GM19035 (cell line): ENCODE measurements at regions not wholly inside any gene's neighbourhood (a gene's known extent, or its start where the extent isn't known, plus 50 kb on each side); places are given as distances from the start of the nearest gene placed in this dataset.

Experiments
- ATAC-seq: cut with Tn5 transposase; IDR thresholded peaks from one replicate; pipeline ENCODE4 v1.9.1; 2021; ENCODE audit not compliant: unreplicated experiment

DNA sequence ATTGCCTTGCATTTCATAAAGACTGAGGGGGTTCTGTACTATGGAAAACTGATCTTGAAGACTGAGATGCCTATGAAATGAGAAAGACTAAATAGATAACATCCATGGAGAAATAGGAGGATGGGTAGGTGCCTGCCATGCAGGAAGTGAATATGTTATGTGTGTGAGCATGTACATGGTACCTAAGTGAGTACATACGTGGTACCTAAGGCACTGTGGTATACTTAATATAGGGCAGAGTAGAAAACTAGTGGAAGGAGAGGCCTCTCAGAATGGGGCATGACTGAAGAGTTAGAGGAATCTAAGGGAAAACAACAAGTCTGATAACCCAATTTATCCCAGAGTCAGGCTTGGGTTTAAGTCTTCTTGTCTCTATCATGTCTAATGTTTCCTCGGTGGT lies 161.8 kb upstream of the DCN start:
- no peak for ATAC-seq

DNA sequence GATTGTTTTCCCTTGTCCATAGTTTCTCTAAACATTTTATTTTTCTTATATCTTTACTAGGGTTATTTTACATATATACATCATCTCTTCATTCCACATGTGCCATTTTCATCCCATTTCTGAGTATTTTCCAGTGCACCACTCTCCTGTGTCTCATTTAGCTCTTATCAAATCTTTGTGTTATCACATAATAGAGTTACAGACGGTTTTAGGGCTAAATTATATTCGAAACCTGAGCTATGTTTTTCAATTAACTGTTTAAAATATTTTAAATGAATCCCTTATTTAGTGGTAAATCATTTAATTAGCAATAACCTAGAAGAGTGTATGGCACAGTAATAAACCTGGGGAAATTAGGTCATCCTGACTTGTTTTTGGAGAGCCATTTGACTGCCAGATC lies 160.4 kb upstream of the DCN start:
- no peak for ATAC-seq

DNA sequence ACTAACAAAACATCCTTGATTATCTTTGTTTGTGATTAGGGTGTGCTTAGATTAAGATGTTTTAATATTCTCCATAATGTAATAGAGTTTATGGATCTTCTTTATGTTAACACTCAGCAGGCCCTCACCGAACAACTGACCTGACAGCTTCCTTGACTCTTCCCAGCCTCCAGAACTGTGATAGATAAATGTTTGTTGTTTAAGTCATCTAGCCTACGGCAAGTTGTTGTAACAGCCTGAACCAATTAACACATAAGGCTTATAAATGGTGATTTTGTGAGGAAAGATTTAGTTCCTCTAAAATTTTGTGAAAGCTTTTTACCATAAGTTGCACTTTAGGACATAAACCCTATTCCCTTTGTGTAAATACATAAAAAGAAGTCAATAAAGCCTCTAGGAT lies 156.5 kb upstream of the DCN start:
- ATAC-seq, result no peak

DNA sequence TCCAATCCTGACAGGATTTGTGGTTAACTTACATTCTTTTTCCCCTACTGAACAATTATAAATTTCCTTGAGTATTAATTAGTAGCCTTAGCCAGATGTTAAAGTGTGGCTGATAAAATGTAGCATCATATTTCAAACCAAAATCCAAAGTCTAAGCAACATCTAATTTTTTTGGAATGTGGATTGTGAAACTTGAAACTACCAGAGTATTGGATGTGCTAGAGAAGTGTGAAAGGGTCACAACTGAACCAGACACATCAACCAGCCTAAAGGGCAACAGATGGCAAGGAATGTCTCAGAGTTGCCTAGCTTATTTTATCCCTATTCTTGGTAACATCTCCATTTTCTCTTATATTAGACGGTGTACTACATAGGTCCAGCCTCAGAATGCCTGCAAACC lies 153.1 kb upstream of the DCN start:
- ATAC-seq, result no peak

DNA sequence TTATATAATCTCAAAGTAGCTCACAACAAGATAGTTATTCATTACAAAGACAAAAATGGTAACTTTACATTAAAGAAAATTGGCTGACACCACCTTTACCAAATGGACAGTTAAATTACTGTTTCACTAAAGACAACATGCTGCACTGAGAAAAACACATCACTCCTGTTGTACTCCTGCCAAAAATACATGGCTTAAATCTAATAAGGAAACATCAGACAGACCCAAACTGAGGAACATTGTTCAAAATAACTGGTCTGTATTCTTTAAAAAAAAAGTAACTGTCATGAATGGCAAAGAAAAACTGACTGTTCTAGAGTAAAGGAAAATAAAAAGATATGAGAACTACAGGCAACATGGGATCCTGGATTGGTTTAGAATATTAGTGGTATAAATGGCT lies 151.3 kb upstream of the DCN start:
- ATAC-seq, result no peak

DNA sequence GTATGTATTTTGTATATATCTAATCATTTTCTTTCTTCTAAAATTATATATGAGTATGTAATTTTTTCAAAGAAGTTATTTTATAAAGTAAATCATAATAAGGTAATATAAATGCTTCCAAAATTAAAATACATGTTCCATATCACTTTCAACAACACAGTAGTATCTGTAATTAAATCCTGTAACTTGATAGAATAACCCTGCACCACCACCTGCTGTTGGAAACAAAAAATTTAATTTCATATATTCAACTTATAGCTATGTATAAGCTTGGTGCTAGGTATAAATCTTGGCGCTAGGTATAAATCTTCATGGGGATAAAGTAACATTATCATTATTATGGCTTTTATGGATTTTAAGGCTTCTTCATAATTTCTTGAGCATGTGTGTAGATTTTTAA lies 149.7 kb upstream of the DCN start:
- ATAC-seq, result no peak

DNA sequence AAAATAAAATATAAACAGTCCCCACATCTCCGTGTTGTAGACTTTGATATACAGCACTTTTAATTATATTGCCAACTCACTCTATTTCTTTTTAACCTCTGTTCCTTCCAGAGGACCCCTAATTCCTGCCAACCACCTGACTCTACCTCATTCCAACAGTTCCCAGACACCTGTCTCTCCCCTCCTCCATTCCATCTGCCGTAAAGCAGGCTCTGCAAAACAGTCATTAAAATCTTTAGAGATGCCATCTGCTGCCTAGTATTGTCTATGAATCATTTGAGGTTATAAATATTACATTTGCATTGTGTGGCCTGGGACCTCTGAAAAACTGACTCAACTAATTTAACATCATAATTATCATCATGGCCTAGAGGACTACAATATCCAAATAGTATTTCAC lies 148.8 kb upstream of the DCN start:
- ATAC-seq, result no peak

DNA sequence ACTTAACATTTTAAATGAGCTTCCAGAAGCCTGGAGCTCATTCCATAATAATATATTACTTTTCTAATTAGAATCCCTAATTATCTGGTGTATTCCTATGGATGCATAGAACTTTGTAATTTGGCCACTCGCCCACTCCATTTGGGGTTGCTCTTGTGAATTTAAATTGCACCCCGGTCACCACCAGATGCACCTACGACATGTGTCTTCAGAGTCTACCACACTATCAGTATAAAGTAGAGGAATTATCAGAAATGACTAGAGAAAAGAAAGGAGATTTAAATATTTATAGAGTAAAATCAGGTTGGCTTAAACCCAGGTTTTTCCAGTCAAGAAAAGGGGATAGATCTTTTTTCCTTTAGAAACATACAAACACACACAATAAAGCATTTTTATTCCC lies 145.8 kb upstream of the DCN start:
- ATAC-seq, result no peak

DNA sequence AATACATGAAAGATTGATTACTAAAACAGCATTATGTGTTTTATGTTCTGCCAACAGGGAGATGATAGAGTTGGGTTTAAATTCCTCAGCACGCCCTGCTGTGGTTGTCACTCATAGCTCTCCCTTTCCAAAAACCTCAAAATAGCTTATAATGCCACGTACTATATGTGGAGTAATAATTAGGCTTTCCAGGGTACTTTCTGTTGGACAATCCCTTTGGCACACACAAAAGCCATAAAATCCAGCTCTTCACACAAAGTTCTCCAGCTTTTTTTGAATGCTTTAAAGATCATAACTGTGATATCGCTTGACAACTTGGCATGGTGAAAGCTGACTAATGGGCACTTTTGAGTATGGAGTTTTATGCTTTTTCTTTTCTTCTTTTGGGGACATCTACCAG lies 145.3 kb upstream of the DCN start:
- ATAC-seq, result no peak

DNA sequence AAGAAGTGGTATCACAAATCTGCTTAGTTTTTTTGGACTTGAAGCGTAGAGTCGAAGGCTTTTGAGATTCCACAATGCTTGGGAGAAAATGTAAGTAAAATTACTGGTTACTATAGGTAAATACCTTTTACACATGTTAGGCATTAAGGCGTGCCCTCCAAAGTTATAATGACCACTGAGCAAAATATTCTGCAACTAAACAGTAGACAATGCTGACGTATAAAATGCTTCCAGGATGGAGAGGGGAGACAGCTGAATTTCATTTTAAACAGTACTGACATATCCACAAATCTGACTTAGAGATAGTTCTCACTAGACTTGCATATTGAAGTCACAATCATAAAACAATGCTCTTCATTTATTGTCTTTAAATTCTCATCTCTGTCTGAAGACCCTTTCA lies 144.5 kb upstream of the DCN start:
- no peak for ATAC-seq

DNA sequence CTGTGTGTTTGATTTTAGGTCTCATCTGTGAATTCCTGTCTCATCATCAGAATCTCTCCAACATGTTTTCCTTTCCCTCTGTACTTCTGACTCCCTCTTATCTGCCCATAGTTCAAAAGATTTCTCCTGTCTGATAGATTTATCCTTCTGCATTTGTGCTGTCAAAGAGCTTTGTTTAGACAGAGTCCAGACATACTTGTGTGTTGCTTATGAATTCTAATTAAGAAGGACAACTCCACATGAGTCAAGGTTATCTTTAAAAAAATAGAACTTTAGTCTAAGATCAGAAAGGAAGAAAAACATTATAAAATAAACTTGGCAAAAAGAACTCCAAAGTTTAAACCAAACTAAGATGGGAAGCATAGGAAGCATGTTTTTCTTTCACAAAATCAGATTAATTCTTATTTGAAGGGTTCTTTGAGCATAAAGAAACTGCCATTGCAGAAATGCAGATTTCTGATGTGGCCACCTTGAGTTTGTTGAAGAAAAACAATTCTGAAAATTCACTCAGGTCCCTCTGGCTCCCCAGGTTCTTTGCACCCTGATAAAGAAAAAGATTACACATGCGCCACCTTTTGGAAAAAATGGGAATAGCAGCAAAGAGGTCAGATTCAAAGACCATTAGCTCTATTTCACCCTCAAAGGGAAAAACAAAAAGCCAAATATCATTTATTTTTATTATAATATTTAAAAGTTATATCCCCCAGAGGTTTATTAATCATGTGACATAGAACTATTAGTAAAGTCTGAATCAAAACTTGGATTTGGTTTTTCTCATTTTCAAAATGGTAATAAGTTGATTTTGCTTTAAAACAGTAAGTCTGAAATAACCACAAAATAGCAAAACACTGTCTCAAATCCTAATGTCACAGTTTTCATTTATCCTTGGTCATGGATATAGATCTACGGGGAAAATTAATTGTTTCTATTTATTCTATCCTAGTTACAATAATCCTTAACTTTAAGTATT lies 143.7 kb upstream of the DCN start:
- peak; percentile 86 for ATAC-seq

DNA sequence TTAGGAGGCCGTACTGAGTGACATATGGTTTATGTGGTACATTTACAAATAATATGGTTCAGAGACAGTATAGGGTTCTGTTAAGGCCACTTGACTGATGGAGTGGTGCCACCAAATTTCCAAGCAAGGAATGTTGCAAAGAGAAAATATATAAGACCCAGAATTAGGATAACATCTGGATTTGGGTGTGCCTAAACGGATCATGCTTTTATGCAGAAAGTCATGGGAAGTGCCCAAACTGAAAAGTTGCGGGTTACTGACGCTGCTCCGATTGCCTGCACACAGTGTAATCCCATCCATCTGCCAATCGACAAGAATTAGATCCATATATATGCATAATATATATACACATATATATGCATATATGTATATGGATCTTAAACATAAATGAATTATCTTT lies 138.4 kb upstream of the DCN start:
- ATAC-seq, result no peak

DNA sequence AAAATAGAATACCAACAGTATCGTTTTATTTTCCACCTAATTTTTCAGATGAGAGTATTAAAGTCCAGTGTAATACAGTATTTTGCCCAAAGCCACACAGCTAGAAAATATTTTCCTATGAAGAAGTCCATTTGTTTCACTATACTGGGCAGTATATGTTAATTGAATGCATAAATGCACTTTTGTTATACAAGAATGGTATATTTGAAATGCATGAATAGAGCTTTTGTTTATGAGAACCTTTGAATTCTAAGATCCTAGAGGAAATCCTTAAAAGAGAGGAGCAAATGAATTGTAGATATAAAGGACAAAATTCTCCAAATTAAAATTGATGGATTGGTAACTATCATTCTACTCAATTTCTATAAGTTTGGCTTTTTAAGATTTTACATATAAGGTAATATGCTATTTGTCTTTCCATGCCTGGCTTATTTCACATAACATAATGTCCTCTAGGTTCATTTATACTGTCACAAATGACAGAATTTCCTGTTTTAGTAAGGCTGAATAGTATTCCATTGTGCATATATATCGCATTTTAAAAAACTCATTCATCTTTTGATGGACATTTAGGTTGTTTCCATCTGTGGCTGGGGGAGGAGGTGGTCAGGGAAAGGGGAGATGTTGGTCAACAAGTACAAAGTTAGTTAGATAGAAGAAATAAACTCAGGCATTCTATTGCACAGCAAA lies 136.6 kb upstream of the DCN start:
- ATAC-seq, result no peak

DNA sequence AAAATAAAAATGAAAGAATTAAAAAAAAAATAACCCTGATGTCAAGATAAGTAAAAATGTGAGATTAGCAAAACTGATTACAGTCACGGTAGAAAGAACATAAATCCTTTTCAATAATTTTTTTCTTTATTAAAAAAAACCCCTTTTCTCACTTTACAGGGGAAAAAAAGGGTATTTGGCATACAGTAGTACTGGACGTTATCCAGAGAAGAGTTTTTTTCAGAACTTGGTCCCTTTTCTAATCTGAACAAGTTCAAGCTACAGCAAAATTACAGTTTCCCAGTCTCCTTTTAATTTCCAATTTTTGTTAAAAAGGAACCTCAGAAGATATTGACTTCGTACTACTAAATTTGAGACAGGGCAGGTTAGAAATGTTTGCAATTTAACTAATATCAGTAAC lies 134.7 kb upstream of the DCN start:
- no peak for ATAC-seq

DNA sequence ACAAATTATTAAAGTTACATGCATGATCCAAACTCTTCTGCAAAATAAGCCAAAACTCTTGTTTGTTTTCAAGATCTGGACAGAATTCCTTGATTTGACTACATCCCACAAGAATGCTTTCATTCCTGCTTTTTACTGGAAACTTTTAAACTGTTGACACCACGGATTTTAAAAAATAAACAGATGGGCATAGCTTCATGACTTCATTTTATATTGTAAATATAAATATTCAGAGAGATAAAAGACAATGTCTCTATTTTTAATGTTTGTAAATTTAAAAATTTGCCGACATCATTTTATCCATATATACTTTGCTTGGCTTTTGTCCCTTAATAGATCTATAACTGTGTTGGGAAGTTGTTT lies 134.3 kb upstream of the DCN start:
- no peak for ATAC-seq

DNA sequence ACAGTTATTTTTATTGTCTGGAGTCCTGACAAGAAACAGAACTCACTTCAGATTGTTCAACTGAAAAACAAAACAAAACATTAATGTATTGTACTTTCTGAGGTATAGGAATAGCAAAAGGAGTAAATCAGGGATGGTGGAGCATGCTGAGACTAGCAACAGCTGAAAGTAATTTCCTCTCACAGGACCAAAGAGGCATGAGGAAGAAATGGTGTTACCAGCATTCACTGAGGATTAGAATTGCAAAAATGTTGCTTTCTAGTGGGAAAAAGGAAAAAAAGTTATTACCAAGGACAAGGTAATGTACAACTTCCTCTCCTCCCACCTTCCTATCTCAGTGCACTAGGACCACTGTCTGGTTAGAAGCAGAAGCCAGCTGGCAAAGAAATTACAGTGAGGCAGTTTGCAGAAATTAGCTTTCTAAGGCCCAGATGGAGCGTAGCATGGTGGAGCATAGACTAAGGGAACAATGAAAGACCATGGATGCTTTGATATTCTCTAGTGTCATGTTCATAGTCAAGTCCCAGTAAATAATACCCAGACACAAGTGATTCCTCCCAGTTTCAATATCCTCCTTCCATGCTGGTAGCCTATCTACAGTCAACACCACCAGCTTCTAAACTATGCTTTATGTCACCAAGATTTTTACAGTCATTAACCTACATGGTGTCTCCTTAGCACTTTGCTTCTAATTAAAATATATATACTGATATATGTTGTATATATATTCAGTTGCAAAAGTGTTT lies 133.7 kb upstream of the DCN start:
- ATAC-seq, result no peak

DNA sequence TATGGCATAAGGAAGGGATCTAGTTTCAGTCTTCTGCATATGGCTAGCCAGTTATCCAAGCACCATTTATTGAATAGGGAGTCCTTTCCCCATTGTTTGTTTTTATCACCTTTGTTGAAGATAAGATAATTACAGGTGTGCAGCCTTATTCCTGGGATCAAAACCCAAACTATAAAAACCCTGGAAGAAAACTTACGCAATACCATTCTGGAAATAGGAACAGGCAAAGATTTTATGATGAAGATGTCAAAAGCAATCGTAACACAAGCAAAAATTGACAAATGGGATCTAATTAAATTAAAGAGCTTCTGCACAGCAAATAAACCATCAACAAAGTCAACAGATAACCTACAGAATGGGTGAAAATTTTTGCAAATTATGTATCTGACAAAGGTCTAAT lies 128.5 kb upstream of the DCN start:
- no peak for ATAC-seq

DNA sequence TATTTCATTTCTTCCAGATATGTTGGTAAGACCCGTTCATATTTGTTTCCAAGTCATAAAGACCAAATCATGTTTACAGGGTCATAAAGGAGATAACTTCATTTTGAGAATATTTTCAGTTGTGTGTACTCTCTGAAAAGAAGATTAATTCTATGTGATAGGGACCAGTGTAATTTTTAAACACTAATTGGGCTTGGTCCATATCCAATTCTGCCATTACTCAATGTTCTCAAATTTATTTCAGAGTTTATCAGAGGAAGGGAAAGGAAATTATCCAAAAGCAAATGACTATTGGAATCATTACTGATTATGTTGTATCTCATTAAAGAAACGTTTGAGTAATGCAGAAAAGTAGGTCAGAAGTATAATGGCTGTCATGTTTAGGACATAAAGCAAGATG lies 126.8 kb upstream of the DCN start:
- no peak for ATAC-seq

DNA sequence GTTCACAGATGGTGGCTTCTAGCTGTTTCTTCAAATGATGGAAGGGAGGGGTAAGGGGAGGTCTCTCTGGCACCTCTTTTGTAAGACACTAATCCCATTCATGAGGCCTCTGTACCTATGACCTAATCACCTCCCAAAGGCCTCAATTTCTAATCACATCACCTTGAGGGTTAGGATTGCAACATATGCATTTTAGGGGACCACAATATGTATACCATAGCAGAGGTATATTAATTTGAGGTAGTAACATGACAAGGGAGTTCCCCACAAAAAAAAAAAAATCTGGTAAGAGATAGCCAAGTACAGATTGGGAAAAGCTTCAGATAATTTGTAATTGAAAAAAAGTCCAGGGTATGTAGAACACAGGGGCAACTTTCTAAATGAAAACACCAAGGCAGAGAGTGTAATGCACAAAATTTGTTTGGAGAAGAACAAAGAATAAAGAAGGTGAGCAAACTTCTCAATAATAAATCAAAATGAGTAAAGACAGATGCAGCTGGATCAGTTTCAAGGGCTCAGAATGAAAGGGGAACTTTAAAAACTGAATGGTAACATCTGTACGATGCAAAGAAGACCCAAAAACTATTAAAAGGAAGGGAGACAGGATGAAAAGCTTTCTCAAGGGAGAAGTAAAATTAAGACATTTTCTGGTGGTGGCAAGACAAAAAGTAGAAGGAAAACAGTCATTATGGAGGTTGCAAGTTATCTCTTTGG lies 125.5 kb upstream of the DCN start:
- no peak for ATAC-seq

DNA sequence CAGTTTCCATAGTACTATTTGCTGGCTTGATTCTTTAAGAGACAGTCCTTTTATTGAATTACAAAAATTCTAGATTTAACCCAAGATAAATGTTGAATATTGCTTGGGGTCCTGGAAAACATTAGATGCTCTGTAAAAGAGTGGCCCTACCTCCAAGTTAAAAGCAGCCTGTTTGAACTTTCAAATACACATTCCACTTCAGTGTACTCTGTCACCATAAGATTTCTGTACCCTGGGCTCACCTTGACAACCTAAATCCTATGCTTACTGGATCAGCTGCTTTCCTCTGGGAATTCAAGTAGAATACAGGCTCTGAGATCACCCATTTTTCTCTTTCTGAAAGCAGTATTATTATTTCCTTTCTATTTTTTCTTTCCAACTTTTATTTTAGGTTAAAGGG lies 107.7 kb upstream of the DCN start:
- no peak for ATAC-seq

DNA sequence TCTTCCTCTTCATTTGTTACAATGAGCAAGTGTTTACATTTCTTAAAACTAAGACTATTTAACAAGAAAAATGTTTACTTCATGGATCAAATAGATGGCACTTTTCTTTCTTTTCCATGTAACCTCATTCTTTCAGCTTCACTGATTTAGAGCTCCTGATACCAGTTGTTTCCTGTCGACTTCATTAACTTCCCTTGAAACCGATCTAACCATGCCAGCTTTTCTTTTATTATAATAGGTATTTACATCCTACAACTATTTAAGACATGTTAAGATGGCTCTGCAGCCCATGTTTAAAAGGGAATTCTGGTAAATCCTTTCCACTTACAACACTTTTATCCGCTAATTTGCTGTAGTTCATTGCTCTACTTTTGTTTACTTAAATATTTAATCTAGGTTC lies 107.3 kb upstream of the DCN start:
- no peak for ATAC-seq
